GM21619 (cell line): ENCODE measurements at regions not wholly inside any gene's neighbourhood (a gene's known extent, or its start where the extent isn't known, plus 50 kb on each side); places are given as distances from the start of the nearest gene placed in this dataset.
"Not testable (repeated sequence)": the region's sequence is repeated elsewhere in the genome, so short reads cannot be mapped to it uniquely, and the experiment has no call there.

Experiments
- ATAC-seq: cut with Tn5 transposase; IDR thresholded peaks from one replicate; pipeline ENCODE4 v1.9.1; 2021; ENCODE audit not compliant: unreplicated experiment

GRCh38 chr6:71049198-71049770 is 92.4 kb upstream of the B3GAT2 start:
- ATAC-seq: no peak

- ATAC-seq: no peak
Observed at GRCh38 chr6:71053475-71053874, 96.6 kb upstream of the B3GAT2 start.

DNA sequence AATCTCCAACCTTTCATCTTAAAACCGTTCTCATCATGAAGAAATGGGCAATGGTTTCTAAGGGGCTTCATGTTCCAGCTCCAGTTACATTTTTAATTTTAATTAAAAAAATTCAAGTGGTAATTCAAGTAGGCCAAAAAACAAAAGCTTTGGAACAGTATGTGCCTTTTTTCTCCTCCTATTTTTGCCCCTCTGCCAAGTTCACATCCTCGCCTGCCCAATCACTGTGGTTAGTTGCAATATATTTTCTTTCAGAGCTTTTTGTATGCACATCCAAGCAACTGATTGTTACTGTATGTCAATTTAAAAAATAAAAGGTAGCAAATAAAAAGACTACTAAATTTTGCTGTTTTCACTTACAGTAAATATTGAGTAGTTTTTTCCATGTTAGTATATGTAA is 99.8 kb upstream of the B3GAT2 start:
- ATAC-seq: no peak

GRCh38 chr6:71066153-71066552 is 109.3 kb upstream of the B3GAT2 start:
- ATAC-seq: no peak

DNA sequence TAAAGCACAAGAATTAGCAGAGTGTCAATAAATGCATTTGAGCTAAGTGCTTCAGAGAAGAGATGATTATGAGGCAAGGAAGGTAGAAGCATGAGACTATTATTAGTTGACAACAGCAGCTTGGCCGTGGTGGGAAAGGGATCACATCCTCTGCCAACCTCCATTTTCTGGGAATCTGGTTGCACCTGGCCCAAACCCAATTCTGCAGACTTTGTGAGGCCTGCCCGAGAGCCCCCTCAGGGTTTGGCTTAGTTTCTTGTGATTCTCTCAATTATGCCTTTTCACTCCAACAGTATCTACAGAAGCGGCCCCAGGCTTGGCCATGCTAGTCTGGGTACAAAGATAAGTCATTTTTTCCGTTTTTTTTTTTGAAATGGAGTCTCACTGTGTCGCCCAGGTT is 111.0 kb upstream of the B3GAT2 start:
- ATAC-seq: no peak

- no peak for ATAC-seq
Observed at GRCh38 chr6:71072508-71072907, 115.6 kb upstream of the B3GAT2 start.

DNA sequence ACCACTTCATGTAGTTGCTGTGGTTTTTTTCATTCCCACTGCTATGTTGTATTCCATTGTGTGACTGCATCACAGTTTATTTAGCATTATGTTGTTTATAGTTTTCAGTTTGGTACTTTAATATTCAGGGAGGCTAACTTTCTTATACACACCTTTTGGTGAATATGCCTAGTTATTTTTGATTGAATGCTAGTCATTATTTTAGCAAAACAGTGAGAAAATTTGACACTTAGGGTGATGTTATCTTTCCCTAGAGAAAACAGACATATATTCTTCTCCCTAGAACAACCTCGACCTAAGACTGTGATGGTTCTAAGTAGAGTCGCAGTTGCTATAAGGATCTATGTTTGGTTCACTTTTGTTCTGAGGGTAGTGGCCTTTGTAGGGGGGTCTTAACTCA is 120.8 kb upstream of the B3GAT2 start:
- ATAC-seq: no peak

DNA sequence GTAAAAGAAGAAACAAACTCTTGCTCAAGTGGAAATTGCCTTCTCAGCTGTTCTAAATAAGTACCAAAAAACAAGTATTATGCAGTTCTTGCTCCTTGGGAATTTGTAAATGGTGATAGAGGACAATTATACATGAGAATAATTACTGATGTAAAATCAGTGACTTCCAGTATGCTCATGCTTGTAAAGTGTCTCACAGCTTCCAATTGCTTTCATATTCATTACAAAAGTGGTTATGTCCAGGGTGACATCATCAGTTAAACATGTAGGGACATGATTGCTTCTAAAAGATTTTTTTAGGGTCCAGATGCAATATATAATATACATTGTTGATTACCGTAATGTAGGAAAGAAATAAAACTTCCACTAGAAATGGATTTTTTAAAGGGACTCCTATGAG is 122.8 kb upstream of the B3GAT2 start:
- ATAC-seq: no peak

GRCh38 chr6:71080133-71080532 is 123.3 kb upstream of the B3GAT2 start:
- ATAC-seq: no peak

GRCh38 chr6:71080826-71081225 is 124.0 kb upstream of the B3GAT2 start:
- ATAC-seq: no peak

GRCh38 chr6:71082033-71082650 is 125.3 kb upstream of the B3GAT2 start:
- no peak for ATAC-seq

DNA sequence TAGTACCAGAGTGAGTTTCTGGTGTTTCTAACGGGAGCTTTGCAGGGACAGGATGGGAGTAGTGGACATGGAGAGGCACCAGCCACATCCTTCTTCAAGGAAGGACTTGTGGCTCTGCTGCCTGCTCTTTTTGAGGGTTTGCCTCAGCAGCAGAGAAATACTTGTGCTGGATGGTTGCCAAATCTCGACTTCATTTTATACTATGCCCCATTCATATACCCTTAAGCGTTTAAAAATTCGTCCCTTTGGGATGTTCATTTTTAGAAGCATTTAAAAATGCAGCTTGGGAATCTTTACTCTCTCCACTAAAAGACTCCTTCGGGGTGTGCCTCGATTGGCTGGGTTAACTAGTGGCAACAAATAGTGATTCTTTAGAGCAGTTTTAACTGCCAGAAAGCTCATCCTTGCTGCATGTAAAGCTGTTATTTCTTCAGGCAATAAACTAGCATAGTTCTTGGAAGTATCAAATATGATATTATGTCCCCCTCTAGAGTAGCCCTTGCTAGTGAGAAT is 126.5 kb upstream of the B3GAT2 start:
- ATAC-seq: no peak

DNA sequence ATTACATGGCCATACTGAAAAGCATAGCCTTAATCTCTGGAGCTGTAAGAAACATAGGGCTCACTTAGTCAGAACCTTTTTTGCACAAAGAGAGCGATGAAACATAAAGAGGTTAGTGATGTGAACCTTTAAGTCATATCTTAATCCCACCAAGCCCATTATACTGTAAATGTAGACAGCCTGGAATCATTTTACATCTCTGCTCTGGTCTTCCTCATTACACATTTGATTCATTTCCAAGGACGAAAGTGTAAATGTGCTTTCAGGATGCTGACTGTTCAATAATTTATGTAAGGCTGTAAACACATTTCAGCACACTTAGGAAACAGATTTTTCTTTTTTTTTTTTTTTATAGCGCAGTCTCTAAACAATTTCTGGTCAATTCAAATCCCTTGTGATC is 131.3 kb upstream of the B3GAT2 start:
- ATAC-seq: no peak

DNA sequence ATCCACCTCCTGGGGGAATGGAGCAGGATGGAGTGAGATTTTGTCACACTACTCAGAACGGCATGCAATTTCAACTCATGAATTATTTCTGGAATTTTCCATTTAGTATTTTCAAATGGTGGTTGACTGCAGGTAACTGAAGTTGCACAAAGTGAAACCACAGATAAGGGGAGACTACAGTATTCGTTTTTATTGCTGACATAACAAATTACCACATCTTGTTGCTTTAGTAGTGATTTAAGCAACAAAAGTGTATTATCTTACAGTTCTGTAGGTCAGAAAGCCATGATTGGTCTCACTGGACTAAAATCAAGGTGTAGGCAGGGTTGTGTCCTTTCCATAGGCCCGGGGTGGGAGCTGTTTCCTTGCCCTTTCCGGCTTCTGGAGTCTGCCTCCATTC is 133.4 kb upstream of the B3GAT2 start:
- no peak for ATAC-seq

GRCh38 chr6:71091167-71091566 is 134.3 kb upstream of the B3GAT2 start:
- no peak for ATAC-seq

DNA sequence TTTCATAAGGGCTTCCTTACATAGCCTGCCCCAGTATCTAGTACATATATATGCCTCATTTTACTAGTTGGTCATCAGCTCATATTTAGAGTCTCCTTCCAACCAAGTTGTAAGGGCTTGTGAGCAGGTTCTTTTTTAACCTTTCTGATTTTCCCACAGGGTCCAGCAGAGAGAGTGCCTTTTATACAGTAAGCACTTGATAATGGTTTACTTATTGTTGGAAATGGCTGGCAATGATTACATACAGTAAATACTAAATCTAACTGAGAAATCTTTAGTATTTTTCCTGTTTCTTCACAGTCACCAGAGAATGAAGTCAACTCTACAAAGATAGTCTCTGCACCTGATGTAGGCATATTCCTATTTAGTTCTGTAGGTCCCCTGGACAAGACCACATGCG is 135.1 kb upstream of the B3GAT2 start:
- ATAC-seq: no peak

DNA sequence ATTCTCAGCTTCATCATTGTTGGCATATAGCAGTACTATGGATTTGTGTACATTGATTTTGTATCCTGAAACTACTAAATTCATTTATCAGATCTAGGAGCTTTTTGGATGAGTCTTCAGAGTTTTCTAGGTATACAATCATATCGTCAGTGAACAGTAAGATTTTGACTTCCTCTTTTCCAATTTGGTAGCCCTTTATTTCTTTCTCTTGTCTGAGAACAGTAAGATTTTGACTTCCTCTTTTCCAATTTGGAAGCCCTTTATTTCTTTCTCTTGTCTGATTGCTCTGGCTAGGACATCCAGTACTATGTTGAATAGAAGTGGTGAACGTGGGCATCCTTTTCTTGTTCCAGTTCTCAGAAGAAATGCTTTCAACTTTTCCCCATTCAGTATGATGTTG is 140.4 kb upstream of the B3GAT2 start:
- not testable (repeated sequence) for ATAC-seq

DNA sequence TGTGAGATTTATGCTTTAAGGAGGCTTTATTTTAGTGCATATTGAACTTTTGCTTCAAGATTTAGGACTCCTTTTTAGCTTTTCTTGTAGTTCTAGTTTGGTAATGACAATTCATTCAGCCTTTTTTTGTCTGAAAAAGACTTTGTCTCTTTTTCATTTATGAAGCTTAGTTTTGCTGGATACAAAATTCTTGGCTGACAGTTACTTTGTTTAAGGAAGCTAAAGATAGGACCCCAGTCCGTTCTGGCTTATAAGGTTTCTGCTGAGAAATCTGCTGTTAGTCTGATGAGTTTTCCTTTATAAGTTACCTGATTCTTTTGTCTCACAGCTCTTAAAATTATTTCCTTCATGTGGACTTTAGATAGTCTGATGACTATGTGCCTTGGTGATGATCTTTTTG is 142.8 kb upstream of the B3GAT2 start:
- no peak for ATAC-seq

DNA sequence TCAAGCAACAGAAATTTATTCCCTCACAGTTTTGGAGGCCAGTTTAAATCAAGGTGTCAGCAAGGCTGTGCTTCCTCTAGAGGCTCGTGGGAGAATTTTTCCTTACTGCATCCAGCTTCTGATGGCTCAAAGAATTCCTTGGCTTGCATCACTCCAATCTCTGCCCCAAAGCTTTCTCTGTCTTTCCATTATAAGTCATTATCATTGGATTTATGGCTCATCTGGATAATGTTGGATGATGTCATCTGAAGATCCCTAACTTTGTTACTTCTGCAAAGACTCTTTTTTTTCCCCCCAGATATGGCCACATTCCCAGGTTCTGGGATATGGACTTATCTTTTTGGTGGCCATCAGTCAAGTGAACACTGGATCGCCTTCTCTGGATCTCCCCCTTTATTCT is 146.3 kb upstream of the B3GAT2 start:
- ATAC-seq: no peak

GRCh38 chr6:71103641-71104040 is 146.8 kb upstream of the B3GAT2 start:
- ATAC-seq: no peak

- ATAC-seq: no peak
Observed at GRCh38 chr6:71106276-71106675, 149.4 kb upstream of the B3GAT2 start.

- no peak for ATAC-seq
Observed at GRCh38 chr6:71107911-71108420, 151.1 kb upstream of the B3GAT2 start.

- no peak for ATAC-seq
Observed at GRCh38 chr6:71114544-71114943, 157.7 kb upstream of the B3GAT2 start.
